Peyer's patch (tissue), 4 donors: ENCODE measurements at regions not wholly inside any gene's neighbourhood (a gene's known extent, or its start where the extent isn't known, plus 50 kb on each side); places are given as distances from the start of the nearest gene placed in this dataset.

Experiments used
- DNase-seq, 3 donors: peaks; one replicate each; pipeline ENCODE4 v3.0.0-alpha.2; 2017 to 2019
- H3K27ac ChIP-seq, 4 donors: fragments of 200-600 bp; sonication (generic); one replicate each; pipeline ENCODE4 v1.5.1; 2016 to 2019
- H3K27me3 ChIP-seq, 2 donors: fragments of 200-600 bp; sonication (generic); one replicate each; pipeline ENCODE4 v1.5.1; 2019
- H3K36me3 ChIP-seq, 3 donors: fragments of 200-600 bp; sonication (generic); one replicate each; pipeline ENCODE4 v1.5.1; 2016 to 2019
- H3K4me1 ChIP-seq, 4 donors: fragments of 200-600 bp; sonication (generic); one replicate each; pipeline ENCODE4 v1.5.1; 2016 to 2019
- H3K4me3 ChIP-seq, 4 donors: fragments of 200-600 bp; sonication (generic); 1 replicate in 3 of 4; 2 replicates in 1 of 4; pipeline ENCODE4 v1.5.1; 2016 to 2019; ENCODE audit warnings: mild to moderate bottlenecking in 1 of 4
- H3K9me3 ChIP-seq, 4 donors: fragments of 200-600 bp; sonication (generic); one replicate each; pipeline ENCODE4 v1.5.1; 2016 to 2019; ENCODE audit warnings: mild to moderate bottlenecking in 1 of 4
- POLR2A ChIP-seq, 2 donors: fragments of 450-650 bp; IDR thresholded peaks; one replicate each; pipeline ENCODE4 v1.5.1; 2017; ENCODE audit warnings: antibody characterized with exemption in 2 of 2, mild to moderate bottlenecking in 2 of 2, moderate library complexity in 2 of 2
- TF ChIP-seq, protein P1 (sequence below), 6 experiments: fragments of 450-650 bp in 4 of 6; fragments of 200-600 bp in 2 of 6; sonication (generic) in 1 of 6; IDR thresholded peaks; one replicate each; pipeline ENCODE4 v1.5.1; 2017 to 2019; ENCODE audit warnings: antibody characterized with exemption in 6 of 6, mild to moderate bottlenecking in 3 of 6, moderate library complexity in 1 of 6

DNA sequence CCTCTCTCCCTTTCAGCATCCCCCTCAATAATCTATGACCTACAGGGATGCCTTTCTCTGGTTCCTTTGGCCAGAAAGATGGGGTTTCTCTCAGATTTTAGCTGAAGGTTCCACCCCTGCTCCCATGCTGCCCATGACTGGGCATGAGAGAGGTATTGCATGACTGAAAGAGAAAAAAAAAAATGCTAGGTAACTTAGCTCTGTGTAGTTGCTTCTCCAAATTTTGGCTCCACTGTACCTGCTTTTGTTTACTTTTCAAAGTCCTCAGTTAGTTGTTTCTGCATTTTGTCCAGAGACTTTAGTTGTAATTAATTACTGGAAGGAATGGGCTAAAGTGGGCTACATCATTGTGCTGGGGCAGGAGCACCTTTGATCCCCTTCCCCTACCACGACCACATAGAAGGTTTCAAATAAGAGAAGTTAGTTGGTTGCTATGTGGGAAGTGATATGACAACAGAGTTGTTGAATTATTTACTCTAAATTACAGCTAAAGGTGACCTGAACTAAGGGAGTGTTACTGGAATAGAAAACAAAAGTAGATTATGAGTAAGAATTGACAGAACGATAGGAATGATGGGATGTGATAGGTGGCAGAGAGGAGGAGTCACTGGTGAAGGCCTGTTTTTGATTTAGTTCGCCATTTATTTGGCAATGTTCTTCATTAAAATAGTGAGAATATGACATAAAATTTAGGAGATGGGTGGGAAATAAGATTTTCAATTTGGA lies 605.4 kb upstream of the NR2F2 start:
- H3K4me3 ChIP-seq, result no peak overlapping the region
- no peaks in the 10 kb centered on the region for H3K27me3 ChIP-seq
- no peaks in the 10 kb centered on the region for H3K4me1 ChIP-seq
- no peak for DNase-seq
- H3K27ac ChIP-seq, result no peak overlapping the region
- no peak for TF ChIP-seq POLR2A (IDR thresholded peaks at IDR 0.05)
- H3K9me3 ChIP-seq, result no peaks in the 10 kb centered on the region
- no peaks in the 10 kb centered on the region for H3K36me3 ChIP-seq

GRCh38 chr15:95726891-95727290 lies 603.6 kb upstream of the NR2F2 start:
- Histone ChIP-seq H3K27ac (no peak overlapping the region), H3K9me3 (no peaks in the 10 kb centered on the region)

DNA sequence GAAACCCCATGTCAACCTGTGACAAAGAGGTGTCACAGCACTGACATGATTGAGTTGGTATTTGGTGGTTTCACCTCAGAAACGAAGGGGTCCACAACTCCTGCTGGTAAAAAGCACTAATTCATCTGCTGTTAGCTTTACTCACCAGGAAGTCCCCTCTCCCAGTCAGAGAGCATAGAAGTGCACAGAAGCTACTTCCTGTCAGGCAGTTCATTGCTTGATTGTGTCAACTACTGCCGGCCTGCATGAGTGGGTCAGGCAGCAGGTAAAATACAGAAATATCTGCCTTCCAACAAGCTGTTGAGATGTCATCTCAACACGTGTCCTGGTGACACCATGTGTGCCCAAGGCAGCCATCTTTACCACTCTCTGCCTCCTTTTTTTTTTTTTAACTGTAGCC lies 596.6 kb upstream of the NR2F2 start:
- H3K9me3 ChIP-seq, result no peaks in the 10 kb centered on the region
- H3K27me3 ChIP-seq, result no peaks in the 10 kb centered on the region
- H3K36me3 ChIP-seq, result no peaks in the 10 kb centered on the region
- H3K4me1 ChIP-seq, result no peaks in the 10 kb centered on the region
- no peak overlapping the region for H3K27ac ChIP-seq
- TF ChIP-seq, protein P1, sequence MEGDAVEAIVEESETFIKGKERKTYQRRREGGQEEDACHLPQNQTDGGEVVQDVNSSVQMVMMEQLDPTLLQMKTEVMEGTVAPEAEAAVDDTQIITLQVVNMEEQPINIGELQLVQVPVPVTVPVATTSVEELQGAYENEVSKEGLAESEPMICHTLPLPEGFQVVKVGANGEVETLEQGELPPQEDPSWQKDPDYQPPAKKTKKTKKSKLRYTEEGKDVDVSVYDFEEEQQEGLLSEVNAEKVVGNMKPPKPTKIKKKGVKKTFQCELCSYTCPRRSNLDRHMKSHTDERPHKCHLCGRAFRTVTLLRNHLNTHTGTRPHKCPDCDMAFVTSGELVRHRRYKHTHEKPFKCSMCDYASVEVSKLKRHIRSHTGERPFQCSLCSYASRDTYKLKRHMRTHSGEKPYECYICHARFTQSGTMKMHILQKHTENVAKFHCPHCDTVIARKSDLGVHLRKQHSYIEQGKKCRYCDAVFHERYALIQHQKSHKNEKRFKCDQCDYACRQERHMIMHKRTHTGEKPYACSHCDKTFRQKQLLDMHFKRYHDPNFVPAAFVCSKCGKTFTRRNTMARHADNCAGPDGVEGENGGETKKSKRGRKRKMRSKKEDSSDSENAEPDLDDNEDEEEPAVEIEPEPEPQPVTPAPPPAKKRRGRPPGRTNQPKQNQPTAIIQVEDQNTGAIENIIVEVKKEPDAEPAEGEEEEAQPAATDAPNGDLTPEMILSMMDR (IDR thresholded peaks at IDR 0.05), result no peak
- no peak for TF ChIP-seq POLR2A (IDR thresholded peaks at IDR 0.05)
- no peak for DNase-seq
- no peak overlapping the region for H3K4me3 ChIP-seq

More at GRCh38 chr15:95726891-95727290, 603.6 kb upstream of the NR2F2 start:
- H3K4me1 ChIP-seq, result no peaks in the 10 kb centered on the region
- H3K4me3 ChIP-seq, result no peak overlapping the region
- no peak for DNase-seq
- no peaks in the 10 kb centered on the region for H3K27me3 ChIP-seq
- TF ChIP-seq, protein P1 (IDR thresholded peaks at IDR 0.05), result no peak
- no peak for TF ChIP-seq POLR2A (IDR thresholded peaks at IDR 0.05)
- H3K36me3 ChIP-seq, result no peaks in the 10 kb centered on the region

DNA sequence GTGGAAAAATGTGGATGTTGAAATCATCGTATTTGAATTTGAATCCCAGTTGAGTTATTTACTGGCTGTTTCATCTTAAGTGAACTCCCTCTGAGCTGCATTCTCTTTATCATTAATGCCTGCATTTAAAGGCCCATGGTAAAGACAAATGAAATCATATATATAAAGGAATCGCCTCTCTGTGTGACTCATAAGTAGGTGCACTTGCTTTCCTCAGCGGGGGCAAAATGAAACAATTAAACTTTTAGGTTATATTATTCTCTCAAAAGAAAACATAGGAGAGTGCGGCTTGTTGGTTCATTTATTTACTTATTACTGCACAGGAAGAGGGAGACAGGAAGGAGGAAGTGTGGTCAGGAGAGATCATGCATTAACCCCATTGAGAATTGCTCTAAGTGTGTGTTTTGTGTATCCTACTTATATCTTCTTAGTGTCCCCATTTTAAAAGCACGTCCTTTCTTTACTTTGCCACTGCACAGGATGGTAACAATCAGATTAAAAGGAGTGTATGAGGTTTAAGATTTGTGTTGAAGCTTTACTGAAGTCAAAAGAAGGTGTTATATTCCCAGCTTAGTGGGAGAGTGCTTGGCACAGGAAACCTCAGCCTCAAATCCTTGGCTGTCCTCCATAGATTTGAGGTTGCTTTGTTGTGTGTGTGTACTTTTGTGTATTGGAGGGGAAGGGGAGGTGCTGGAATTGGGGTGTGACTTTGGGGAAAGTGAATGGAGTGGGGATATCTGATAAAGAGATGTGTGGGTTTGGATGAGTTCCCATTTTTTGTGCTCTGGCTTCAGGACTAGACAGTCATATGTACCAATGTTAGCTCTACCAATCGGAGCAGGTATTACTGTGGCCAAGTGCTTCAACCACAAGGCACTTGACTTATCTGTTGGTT lies 595.8 kb upstream of the NR2F2 start:
- no peaks in the 10 kb centered on the region for H3K36me3 ChIP-seq
- H3K9me3 ChIP-seq, result no peaks in the 10 kb centered on the region
- no peaks in the 10 kb centered on the region for H3K4me1 ChIP-seq
- no peaks in the 10 kb centered on the region for H3K27me3 ChIP-seq
- TF ChIP-seq POLR2A (IDR thresholded peaks at IDR 0.05), result no peak
- TF ChIP-seq, protein P1 (IDR thresholded peaks at IDR 0.05), result no peak
- H3K4me3 ChIP-seq, result no peak overlapping the region
- DNase-seq, result no peak
- peak overlapping the region in 1 of 4 donors; percentile 5 for H3K27ac ChIP-seq

GRCh38 chr15:95737060-95737459 lies 593.4 kb upstream of the NR2F2 start:
- Histone ChIP-seq H3K4me3 (no peak overlapping the region), H3K4me1 (no peaks in the 10 kb centered on the region)

More at GRCh38 chr15:95737060-95737459, 593.4 kb upstream of the NR2F2 start:
- Histone ChIP-seq H3K36me3 (no peaks in the 10 kb centered on the region), H3K27me3 (no peaks in the 10 kb centered on the region), H3K27ac (no peak overlapping the region), H3K9me3 (no peaks in the 10 kb centered on the region)
- TF ChIP-seq, protein P1 (IDR thresholded peaks at IDR 0.05), result no peak
- no peak for TF ChIP-seq POLR2A (IDR thresholded peaks at IDR 0.05)
- no peak for DNase-seq
